ENCODE measurements at regions not wholly inside any gene's neighbourhood (a gene's known extent, or its start where the extent isn't known, plus 50 kb on each side); places are given as distances from the start of the nearest gene placed in this dataset.

DNA sequence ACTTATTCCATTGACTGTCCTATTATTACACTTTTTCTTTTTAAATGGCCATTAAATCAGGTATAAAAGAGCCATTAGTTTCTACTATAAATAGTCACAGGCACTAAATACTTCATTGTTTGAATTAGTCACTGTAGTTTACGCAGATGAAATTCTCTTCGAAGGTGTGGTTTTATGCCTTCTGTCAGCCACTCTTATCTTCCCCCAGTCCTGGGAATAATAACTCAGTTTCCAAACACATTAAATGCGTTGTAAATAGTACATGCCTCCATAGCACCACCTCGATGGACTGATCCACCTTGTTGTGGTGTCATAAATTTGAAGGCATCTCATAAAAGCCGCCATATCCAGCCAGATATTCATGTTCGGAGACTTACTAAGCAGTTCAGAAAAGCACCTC lies 72.1 kb upstream of the PARD3B start:
- Histone ChIP-seq H3K4me3 (ENCODE audit: low read length) (no peak overlapping the region), H3K9me2 (replicated peaks; ENCODE audit: insufficient read depth, low read length) (no peaks in the 10 kb centered on the region), H3K27me3 (ENCODE audit: low read length) (no peaks in the 10 kb centered on the region), H3K9ac (ENCODE audit: low read length) (no peak overlapping the region), H3K4me1 (ENCODE audit: low read length) (no peaks in the 10 kb centered on the region), H3K79me2 (ENCODE audit: low read length) (no peaks in the 10 kb centered on the region), H3K9me3 (ENCODE audit: low read length) (no peaks in the 10 kb centered on the region), H3K36me3 (ENCODE audit: insufficient read depth, low read length) (no peaks in the 10 kb centered on the region), H2AFZ (ENCODE audit: low read length) (no peak overlapping the region), H4K20me1 (ENCODE audit: insufficient read depth, low read depth, low read length) (no peaks in the 10 kb centered on the region), H3K27ac (ENCODE audit: low read length) (no peak overlapping the region), H3K4me2 (ENCODE audit: low read depth, low read length, poor library complexity, severe bottlenecking) (no peak overlapping the region)
- no peak for DNase-seq

DNA sequence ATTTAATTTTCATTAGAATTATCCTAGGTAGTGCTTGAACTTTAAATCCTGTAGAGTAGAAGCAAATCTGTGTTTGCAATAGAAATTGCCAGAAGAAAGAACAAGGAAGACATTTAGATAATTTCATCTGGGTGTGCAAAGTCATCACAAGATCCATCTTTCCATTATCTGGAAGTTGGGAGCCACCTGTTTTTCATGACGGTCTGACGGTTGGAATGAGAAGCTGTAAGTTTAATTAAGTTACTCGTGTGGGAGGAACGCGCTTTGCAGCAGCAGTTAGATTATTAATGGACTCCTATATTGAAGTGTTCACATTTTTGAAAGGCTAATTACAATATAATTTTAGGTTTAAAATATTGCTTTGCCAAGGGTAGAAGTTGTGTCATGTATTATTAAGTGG lies 69.9 kb upstream of the PARD3B start:
- Histone ChIP-seq H3K4me2 (ENCODE audit: low read depth, low read length, poor library complexity, severe bottlenecking) (no peak overlapping the region), H3K4me1 (ENCODE audit: low read length) (no peaks in the 10 kb centered on the region), H4K20me1 (ENCODE audit: insufficient read depth, low read depth, low read length) (no peaks in the 10 kb centered on the region), H3K9me3 (ENCODE audit: low read length) (no peaks in the 10 kb centered on the region), H3K9ac (ENCODE audit: low read length) (no peak overlapping the region), H3K4me3 (ENCODE audit: low read length) (no peak overlapping the region), H3K9me2 (replicated peaks; ENCODE audit: insufficient read depth, low read length) (no peaks in the 10 kb centered on the region), H3K79me2 (ENCODE audit: low read length) (no peaks in the 10 kb centered on the region), H3K36me3 (ENCODE audit: insufficient read depth, low read length) (no peaks in the 10 kb centered on the region), H2AFZ (ENCODE audit: low read length) (no peak overlapping the region), H3K27ac (ENCODE audit: low read length) (no peak overlapping the region), H3K27me3 (ENCODE audit: low read length) (no peaks in the 10 kb centered on the region)
- DNase-seq, result no peak

DNA sequence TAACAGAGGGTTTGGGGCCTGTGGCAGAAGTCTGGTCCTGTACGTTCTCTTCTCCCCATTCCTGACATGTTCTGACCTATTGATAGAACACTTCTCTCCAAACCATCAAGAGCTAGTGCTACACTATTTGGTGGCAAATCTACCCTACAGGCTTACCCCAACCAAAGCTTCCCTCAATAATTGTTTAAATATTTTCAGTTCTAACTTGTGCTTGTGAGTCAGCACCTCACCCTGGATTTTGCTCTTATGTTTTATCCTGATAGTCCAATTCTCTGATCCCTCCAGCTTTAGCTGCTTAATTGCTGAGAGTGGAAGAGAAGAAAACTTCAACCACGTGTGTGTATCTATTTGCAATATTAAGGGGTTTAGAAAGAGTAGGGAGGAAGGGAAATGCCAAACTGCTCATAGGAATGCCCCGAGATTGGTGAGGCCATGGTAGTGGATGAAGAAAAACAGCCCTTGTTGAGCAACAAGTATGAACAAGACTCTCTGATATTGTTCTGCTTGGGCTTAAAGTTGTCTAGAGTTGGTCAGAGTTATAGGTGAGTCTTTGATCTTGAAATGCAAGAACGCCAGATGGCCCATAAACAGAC lies 67.8 kb upstream of the PARD3B start:
- Histone ChIP-seq H2AFZ (ENCODE audit: low read length) (no peak overlapping the region), H3K4me1 (ENCODE audit: low read length) (no peaks in the 10 kb centered on the region), H3K27me3 (ENCODE audit: low read length) (no peaks in the 10 kb centered on the region), H3K9ac (ENCODE audit: low read length) (no peak overlapping the region), H3K9me3 (ENCODE audit: low read length) (no peaks in the 10 kb centered on the region), H3K9me2 (replicated peaks; ENCODE audit: insufficient read depth, low read length) (no peaks in the 10 kb centered on the region), H3K27ac (ENCODE audit: low read length) (no peak overlapping the region), H3K36me3 (ENCODE audit: insufficient read depth, low read length) (no peaks in the 10 kb centered on the region), H3K4me2 (ENCODE audit: low read depth, low read length, poor library complexity, severe bottlenecking) (no peak overlapping the region), H3K4me3 (ENCODE audit: low read length) (no peak overlapping the region), H3K79me2 (ENCODE audit: low read length) (no peaks in the 10 kb centered on the region), H4K20me1 (ENCODE audit: insufficient read depth, low read depth, low read length) (no peaks in the 10 kb centered on the region)
- DNase-seq, result no peak

DNA sequence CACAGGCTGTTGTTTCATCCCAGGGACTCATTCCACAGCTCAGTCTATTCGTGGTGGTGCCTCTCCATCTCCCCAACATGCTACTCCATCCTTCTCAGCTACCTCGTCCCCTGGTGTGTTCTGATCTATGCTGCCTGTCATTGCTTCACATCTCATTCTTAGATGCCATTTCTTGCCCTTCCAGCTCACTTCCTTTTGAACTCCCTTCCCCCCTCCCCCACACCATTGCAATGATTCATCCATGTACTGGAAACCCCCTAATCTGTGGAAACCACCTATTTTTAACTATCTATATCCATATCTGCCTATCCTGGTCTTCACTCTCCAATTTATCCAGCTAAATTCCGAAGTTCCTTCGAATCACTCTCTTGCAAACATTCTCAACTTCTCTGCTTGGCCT lies 65.7 kb upstream of the PARD3B start:
- no peak overlapping the region for H3K4me2 ChIP-seq (ENCODE audit: low read depth, low read length, poor library complexity, severe bottlenecking)
- no peaks in the 10 kb centered on the region for H3K9me2 ChIP-seq (replicated peaks; ENCODE audit: insufficient read depth, low read length)
- no peak overlapping the region for H3K4me3 ChIP-seq (ENCODE audit: low read length)
- no peaks in the 10 kb centered on the region for H3K9me3 ChIP-seq (ENCODE audit: low read length)
- H3K27me3 ChIP-seq (ENCODE audit: low read length), result no peaks in the 10 kb centered on the region
- H3K9ac ChIP-seq (ENCODE audit: low read length), result no peak overlapping the region
- H4K20me1 ChIP-seq (ENCODE audit: insufficient read depth, low read depth, low read length), result no peaks in the 10 kb centered on the region
- H3K27ac ChIP-seq (ENCODE audit: low read length), result no peak overlapping the region
- no peaks in the 10 kb centered on the region for H3K79me2 ChIP-seq (ENCODE audit: low read length)
- no peak for DNase-seq
- H3K4me1 ChIP-seq (ENCODE audit: low read length), result no peaks in the 10 kb centered on the region
- H3K36me3 ChIP-seq (ENCODE audit: insufficient read depth, low read length), result no peaks in the 10 kb centered on the region
- H2AFZ ChIP-seq (ENCODE audit: low read length), result no peak overlapping the region

DNA sequence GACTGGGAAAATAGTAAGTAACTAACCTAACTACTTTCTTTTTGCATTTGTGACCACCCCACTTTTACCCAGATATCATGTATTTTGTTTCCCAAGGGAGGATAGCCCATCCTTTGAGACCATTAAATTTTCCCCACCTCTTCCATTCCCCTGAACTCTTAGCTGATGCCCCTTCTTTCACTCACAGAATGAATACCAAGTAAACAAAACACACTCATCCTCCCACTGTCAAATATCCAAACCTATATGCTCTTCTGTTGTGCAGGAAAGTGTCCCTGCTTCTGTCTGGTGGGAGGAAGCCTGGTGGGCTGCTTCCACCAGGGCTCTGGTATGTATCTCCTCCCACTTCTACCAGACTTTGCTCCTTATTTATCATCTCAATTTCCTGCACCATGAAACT lies 64.6 kb upstream of the PARD3B start:
- Histone ChIP-seq H3K9me2 (replicated peaks; ENCODE audit: insufficient read depth, low read length) (no peaks in the 10 kb centered on the region), H3K4me1 (ENCODE audit: low read length) (no peaks in the 10 kb centered on the region), H3K27ac (ENCODE audit: low read length) (no peak overlapping the region), H2AFZ (ENCODE audit: low read length) (no peak overlapping the region), H3K79me2 (ENCODE audit: low read length) (no peaks in the 10 kb centered on the region), H4K20me1 (ENCODE audit: insufficient read depth, low read depth, low read length) (no peaks in the 10 kb centered on the region), H3K9ac (ENCODE audit: low read length) (no peak overlapping the region), H3K36me3 (ENCODE audit: insufficient read depth, low read length) (no peaks in the 10 kb centered on the region), H3K9me3 (ENCODE audit: low read length) (no peaks in the 10 kb centered on the region), H3K27me3 (ENCODE audit: low read length) (no peaks in the 10 kb centered on the region), H3K4me3 (ENCODE audit: low read length) (no peak overlapping the region), H3K4me2 (ENCODE audit: low read depth, low read length, poor library complexity, severe bottlenecking) (no peak overlapping the region)
- no peak for DNase-seq

DNA sequence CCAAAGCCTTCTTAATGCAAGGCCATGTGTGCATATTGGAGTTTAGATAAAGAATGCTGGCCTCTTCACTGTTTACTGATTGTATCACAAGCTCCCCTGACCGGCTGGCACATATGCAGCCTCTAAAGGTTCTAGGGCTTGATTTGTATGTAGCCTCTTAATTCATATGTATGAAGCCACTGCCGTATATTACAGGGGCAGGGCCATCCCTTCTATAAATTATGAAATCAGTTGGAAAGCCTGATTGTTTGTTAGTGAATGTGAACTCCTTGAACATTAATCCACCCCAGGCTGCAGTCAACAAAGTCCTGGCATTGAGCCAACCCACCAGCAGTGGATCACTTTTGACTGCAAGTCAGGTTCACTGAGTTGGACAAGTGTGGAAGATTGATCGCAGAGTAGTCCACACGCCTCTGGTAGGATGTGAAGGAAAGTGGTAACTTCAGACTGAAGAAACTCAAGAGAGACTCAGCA lies 61.6 kb upstream of the PARD3B start:
- DNase-seq, result no peak
- Histone ChIP-seq H2AFZ (ENCODE audit: low read length) (no peak overlapping the region), H3K9me3 (ENCODE audit: low read length) (no peaks in the 10 kb centered on the region), H3K27me3 (ENCODE audit: low read length) (no peaks in the 10 kb centered on the region), H3K9ac (ENCODE audit: low read length) (no peak overlapping the region), H3K4me3 (ENCODE audit: low read length) (no peak overlapping the region), H3K9me2 (replicated peaks; ENCODE audit: insufficient read depth, low read length) (no peaks in the 10 kb centered on the region), H3K36me3 (ENCODE audit: insufficient read depth, low read length) (no peaks in the 10 kb centered on the region), H3K79me2 (ENCODE audit: low read length) (no peaks in the 10 kb centered on the region), H3K27ac (ENCODE audit: low read length) (no peak overlapping the region), H3K4me1 (ENCODE audit: low read length) (no peaks in the 10 kb centered on the region), H3K4me2 (ENCODE audit: low read depth, low read length, poor library complexity, severe bottlenecking) (no peak overlapping the region), H4K20me1 (ENCODE audit: insufficient read depth, low read depth, low read length) (no peaks in the 10 kb centered on the region)

DNA sequence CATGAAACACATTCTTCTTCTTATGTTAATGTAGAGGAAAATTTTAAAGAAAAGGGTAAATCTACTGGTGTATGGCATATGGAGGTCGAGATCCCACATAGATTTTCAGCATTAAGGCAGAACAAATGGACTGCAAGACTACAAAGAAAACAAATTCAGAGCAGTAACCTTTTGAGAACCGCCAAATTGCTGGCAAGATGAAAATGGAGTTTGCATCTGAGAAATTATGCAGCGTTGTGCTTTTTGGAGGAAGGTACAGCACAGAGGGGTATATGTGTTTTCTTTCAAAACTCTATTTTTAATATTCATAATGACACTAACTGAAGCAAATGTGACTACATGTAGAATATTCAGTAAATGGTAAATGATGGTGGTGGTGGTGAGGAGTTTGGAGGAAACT lies 59.0 kb upstream of the PARD3B start:
- Histone ChIP-seq H3K9me2 (replicated peaks; ENCODE audit: insufficient read depth, low read length) (no peaks in the 10 kb centered on the region), H3K9ac (ENCODE audit: low read length) (no peak overlapping the region), H3K27ac (ENCODE audit: low read length) (no peak overlapping the region), H3K27me3 (ENCODE audit: low read length) (no peaks in the 10 kb centered on the region), H3K79me2 (ENCODE audit: low read length) (no peaks in the 10 kb centered on the region), H3K4me3 (ENCODE audit: low read length) (no peak overlapping the region), H3K9me3 (ENCODE audit: low read length) (no peaks in the 10 kb centered on the region), H2AFZ (ENCODE audit: low read length) (no peak overlapping the region), H3K4me2 (ENCODE audit: low read depth, low read length, poor library complexity, severe bottlenecking) (no peak overlapping the region), H4K20me1 (ENCODE audit: insufficient read depth, low read depth, low read length) (no peaks in the 10 kb centered on the region), H3K36me3 (ENCODE audit: insufficient read depth, low read length) (no peaks in the 10 kb centered on the region), H3K4me1 (ENCODE audit: low read length) (no peaks in the 10 kb centered on the region)
- DNase-seq, result no peak

DNA sequence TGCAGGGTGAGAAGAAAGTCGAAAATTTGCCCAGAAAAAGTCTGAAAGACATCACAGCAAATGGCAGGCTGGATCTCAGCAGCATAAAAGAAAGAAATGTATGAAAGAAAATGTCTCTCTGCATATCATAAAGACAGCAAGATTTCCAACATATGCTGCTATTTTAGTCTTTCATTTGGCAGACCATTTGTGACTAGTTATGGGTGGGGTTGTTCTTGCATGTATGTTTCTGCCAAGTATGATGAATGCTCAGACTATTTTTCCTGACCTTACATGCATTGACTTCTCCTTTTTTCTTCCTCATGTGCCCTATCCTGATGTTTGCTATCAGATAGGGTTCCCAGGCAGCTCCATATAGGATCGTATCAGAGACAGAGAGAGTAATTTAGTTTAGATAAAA lies 58.5 kb upstream of the PARD3B start:
- Histone ChIP-seq H3K4me1 (ENCODE audit: low read length) (no peaks in the 10 kb centered on the region), H3K79me2 (ENCODE audit: low read length) (no peaks in the 10 kb centered on the region), H3K9me2 (replicated peaks; ENCODE audit: insufficient read depth, low read length) (no peaks in the 10 kb centered on the region), H4K20me1 (ENCODE audit: insufficient read depth, low read depth, low read length) (no peaks in the 10 kb centered on the region), H3K27ac (ENCODE audit: low read length) (no peak overlapping the region), H2AFZ (ENCODE audit: low read length) (no peak overlapping the region), H3K9ac (ENCODE audit: low read length) (no peak overlapping the region), H3K36me3 (ENCODE audit: insufficient read depth, low read length) (no peaks in the 10 kb centered on the region), H3K4me3 (ENCODE audit: low read length) (no peak overlapping the region), H3K27me3 (ENCODE audit: low read length) (no peaks in the 10 kb centered on the region), H3K9me3 (ENCODE audit: low read length) (no peaks in the 10 kb centered on the region), H3K4me2 (ENCODE audit: low read depth, low read length, poor library complexity, severe bottlenecking) (no peak overlapping the region)
- no peak for DNase-seq
